ENCODE measurements at regions not wholly inside any gene's neighbourhood (a gene's known extent, or its start where the extent isn't known, plus 50 kb on each side); places are given as distances from the start of the nearest gene placed in this dataset.

DNA sequence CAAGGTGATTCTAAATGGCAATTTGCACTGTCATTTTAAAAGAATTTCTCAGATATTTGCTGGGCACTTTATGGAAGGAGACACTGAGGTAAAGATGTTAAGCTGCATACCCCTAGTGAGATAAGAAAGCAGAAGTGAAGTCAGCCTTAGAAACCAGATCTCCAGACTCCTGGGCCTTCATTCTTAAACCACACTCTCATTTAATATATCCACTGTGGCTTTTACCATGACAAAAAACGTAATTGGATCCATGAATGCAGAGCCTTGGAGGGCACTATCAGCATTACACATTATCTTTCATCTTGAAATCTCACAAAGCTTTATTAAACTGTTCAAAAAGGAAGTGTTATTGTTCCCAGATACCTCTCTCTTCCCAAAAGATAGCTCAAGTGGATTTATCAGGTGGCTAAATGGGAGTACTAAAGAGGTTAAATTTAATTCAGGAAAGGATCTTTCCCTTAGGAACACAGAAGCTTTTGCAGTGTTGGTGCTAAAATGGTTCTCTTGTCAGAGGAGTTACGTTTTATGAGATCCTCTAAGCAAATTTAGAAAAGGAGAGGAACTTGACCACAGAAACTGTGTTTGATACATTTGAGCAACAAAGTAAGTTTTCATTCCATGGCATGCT, 1060.4 kb downstream of the EFNB2 start:
- no peak for TF ChIP-seq POLR2A (IDR thresholded peaks at IDR 0.05)
- TF ChIP-seq, protein P1, sequence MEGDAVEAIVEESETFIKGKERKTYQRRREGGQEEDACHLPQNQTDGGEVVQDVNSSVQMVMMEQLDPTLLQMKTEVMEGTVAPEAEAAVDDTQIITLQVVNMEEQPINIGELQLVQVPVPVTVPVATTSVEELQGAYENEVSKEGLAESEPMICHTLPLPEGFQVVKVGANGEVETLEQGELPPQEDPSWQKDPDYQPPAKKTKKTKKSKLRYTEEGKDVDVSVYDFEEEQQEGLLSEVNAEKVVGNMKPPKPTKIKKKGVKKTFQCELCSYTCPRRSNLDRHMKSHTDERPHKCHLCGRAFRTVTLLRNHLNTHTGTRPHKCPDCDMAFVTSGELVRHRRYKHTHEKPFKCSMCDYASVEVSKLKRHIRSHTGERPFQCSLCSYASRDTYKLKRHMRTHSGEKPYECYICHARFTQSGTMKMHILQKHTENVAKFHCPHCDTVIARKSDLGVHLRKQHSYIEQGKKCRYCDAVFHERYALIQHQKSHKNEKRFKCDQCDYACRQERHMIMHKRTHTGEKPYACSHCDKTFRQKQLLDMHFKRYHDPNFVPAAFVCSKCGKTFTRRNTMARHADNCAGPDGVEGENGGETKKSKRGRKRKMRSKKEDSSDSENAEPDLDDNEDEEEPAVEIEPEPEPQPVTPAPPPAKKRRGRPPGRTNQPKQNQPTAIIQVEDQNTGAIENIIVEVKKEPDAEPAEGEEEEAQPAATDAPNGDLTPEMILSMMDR (IDR thresholded peaks at IDR 0.05): no peak
- DNase-seq (ENCODE audit: low spot score in 2 of 2): no peak
- WGBS, 2 donors: 76 to 80% methylated on average over 2 of the region's 2 CpGs
- H3K4me3 ChIP-seq (ENCODE audit: low read depth, poor library complexity, severe bottlenecking): no peak overlapping the region
- intact Hi-C loops (cut with DNase I; ENCODE audit: low total_unique reads): no loop called here

DNA sequence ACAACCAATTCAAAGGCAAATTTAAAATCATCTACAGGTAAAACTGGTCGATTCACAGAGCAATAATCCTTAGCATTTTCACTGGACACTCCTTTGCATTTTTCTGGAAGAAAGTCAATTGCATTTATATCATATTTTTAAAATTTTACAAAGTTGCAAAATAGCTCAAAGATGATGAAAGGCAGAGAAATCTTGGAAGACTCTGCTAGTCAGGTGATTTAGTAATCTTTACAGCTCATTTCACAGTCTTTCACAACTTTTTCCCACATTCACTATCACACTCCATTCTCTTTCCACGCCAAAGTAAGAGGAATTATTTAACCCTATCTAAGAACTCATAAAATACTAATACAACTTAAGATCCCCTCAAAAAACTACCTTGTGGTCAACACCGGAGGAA, 1063.8 kb downstream of the EFNB2 start:
- TF ChIP-seq POLR2A (IDR thresholded peaks at IDR 0.05): no peak
- TF ChIP-seq, protein P1 (IDR thresholded peaks at IDR 0.05): no peak
- no peak for DNase-seq (ENCODE audit: low spot score in 2 of 2)
- WGBS, 2 donors: 82 to 84% methylated on average over 3 of the region's 3 CpGs
- H3K4me3 ChIP-seq (ENCODE audit: low read depth, poor library complexity, severe bottlenecking): no peak overlapping the region
- intact Hi-C loops (cut with DNase I; ENCODE audit: low total_unique reads): no loop called here

GRCh38 chr13:105466376-105466775, 1069.1 kb downstream of the EFNB2 start:
- no peak for TF ChIP-seq POLR2A (IDR thresholded peaks at IDR 0.05)
- TF ChIP-seq, protein P1 (IDR thresholded peaks at IDR 0.05): no peak
- no peak for DNase-seq (ENCODE audit: low spot score in 2 of 2)
- intact Hi-C loops (cut with DNase I; ENCODE audit: low total_unique reads): no loop called here
- 75 to 92% methylated on average over 1 of the region's 1 CpG for WGBS, 2 donors
- no peak overlapping the region for H3K4me3 ChIP-seq (ENCODE audit: low read depth, poor library complexity, severe bottlenecking)

- WGBS, 2 donors: 65 to 75% methylated on average over 1 of the region's 1 CpG
- no peak for DNase-seq (ENCODE audit: low spot score in 2 of 2)
- intact Hi-C loops (cut with DNase I; ENCODE audit: low total_unique reads): no loop called here
- TF ChIP-seq, protein P1 (IDR thresholded peaks at IDR 0.05): no peak
- TF ChIP-seq POLR2A (IDR thresholded peaks at IDR 0.05): no peak
- no peak within 1 kb of the TSS for H3K4me3 ChIP-seq (ENCODE audit: low read depth, poor library complexity, severe bottlenecking)
Observed at GRCh38 chr13:105465745-105466144, 1069.7 kb downstream of the EFNB2 start, which contains the start of gene DAOA. Gene DAOA, plus strand, starts transcription at chr13:105466045.

DNA sequence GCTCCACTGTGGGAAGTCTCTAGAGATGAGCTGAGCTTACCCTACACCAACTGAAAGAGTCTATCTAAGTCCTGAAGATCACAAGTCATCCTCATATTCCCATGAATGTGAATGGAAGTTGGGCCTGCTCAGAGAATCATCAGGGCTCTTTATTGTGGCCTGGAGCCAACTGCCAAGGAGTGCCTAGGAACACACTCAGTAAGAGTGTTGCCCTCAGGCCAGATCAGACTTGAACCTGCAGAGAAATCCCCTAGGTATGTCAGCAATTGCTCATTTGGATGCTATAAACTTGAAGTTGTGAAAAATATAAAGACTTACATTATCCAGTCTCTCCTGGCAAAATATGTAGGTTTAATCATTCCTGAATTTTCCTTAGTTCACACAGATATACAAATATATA, 1070.2 kb downstream of the EFNB2 start:
- DNase-seq (ENCODE audit: low spot score in 2 of 2): no peak
- no peak overlapping the region for H3K4me3 ChIP-seq (ENCODE audit: low read depth, poor library complexity, severe bottlenecking)
- TF ChIP-seq POLR2A (IDR thresholded peaks at IDR 0.05): no peak
- TF ChIP-seq, protein P1 (IDR thresholded peaks at IDR 0.05): no peak
- intact Hi-C loops (cut with DNase I; ENCODE audit: low total_unique reads): no loop called here

GRCh38 chr13:105464249-105464648, 1071.2 kb downstream of the EFNB2 start:
- 82 to 95% methylated on average over 1 of the region's 1 CpG for WGBS, 2 donors
- intact Hi-C loops (cut with DNase I; ENCODE audit: low total_unique reads): no loop called here
- TF ChIP-seq POLR2A (IDR thresholded peaks at IDR 0.05): no peak
- TF ChIP-seq, protein P1 (IDR thresholded peaks at IDR 0.05): no peak

More at GRCh38 chr13:105464249-105464648, 1071.2 kb downstream of the EFNB2 start:
- DNase-seq (ENCODE audit: low spot score in 2 of 2): no peak
- no peak overlapping the region for H3K4me3 ChIP-seq (ENCODE audit: low read depth, poor library complexity, severe bottlenecking)

All from lower leg skin (tissue), 4 donors.